SK-N-DZ (cell line): ENCODE measurements at regions not wholly inside any gene's neighbourhood (a gene's known extent, or its start where the extent isn't known, plus 50 kb on each side); places are given as distances from the start of the nearest gene placed in this dataset.

ENCODE experiments used
- DNase-seq: peaks from one replicate; pipeline ENCODE4 v3.0.0-alpha.2; 2015; ENCODE audit warnings: low spot score

DNA sequence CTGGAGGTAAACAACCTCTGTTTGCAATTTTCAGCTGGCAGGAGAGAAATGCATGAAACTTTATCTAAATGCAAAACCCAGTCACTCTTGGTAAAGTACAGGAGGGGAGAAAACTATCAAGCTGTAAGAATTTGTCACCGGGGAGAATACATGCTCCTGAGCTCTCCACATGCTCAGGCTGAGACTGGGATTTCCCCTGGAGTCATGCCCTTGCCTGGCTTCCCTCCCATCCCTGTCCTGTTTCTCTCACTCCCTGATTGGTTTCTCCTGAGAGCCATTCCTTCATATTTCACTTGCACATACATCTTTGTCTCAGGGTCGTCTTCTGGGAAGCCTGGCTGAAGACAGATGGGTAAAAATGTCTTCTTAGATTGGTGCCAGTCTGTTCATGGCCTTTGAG lies 52.9 kb upstream of the SPATS2L start:
- no peak for DNase-seq

DNA sequence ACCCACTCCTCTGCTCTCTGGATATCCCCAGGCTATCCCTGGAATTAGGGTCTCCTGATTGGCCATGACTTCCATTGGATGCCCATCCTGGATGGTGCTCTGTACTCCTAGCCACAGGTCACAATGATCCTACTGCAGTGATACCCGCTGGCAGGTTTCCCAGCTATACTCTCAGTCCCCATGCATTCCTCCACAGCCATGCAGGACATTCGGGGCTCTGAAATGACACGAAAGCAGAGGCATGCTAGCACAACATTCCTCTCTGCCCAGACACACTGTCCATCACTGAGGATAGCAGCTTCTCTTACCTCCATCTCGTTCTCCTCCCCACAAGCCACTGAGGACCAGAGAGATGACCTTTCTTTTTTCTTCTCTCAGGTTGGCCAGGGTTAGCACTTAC lies 51.7 kb upstream of the SPATS2L start:
- no peak for DNase-seq

DNA sequence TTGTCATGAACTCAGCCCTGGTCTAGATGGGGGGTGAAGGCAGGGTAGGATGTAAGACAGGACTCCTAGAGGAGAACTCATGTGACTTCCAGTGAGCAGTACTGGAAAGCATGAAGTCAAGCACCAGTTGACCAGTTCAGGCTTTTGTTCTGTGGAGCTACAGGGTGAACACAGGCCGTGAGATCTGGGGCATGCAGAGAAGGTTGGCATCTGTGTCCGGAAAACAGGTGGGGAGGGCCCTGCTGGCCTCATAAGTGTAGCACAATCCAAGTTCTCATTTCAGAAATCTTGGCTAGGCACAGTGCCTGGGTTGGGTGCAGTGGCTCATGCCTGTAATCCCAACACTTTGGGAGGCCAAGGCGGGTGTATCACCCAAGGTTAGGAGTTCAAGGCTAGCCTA lies 50.9 kb upstream of the SPATS2L start:
- DNase-seq, result no peak
